A673 (cell line): ENCODE measurements at regions not wholly inside any gene's neighbourhood (a gene's known extent, or its start where the extent isn't known, plus 50 kb on each side); places are given as distances from the start of the nearest gene placed in this dataset.

Source experiments
- BruUV-seq: library from RNA; stranded (reverse); fragments of 400-500 nt; replicated peaks from 2 replicates; lab custom pipeline; 2021; lab: Mats Ljungman, UMichigan
- CTCF ChIA-PET: fragments of 300-600 bp; sonication (Branson Sonifier 250); formaldehyde crosslinking; loops from one replicate; lab custom pipeline; 2022; ENCODE audit warnings: antibody characterized with exemption; lab: Charles Lee
- POLR2A ChIA-PET: fragments of 300-600 bp; sonication (Branson Sonifier 250); formaldehyde crosslinking; loops from one replicate; lab custom pipeline; 2022; ENCODE audit warnings: antibody characterized with exemption; ENCODE audit not compliant: low non-redundant PET; lab: Charles Lee
- DNase-seq: peaks from one replicate; pipeline ENCODE4 v3.0.0-alpha.2; 2015; ENCODE audit warnings: low spot score
- H3K27ac ChIP-seq: fragments of 200-600 bp; sonication (generic); 2 replicates; pipeline ENCODE4 v1.5.1; 2016; ENCODE audit warnings: mixed run types, low read depth, mild to moderate bottlenecking, mixed read lengths, antibody characterized with exemption, low read length; ENCODE audit not compliant: poor library complexity, severe bottlenecking
- H3K27me3 ChIP-seq: fragments of 200-600 bp; sonication (generic); replicated peaks from 2 replicates; pipeline ENCODE4 v1.6.1; 2017; ENCODE audit warnings: mixed run types, low read depth, mild to moderate bottlenecking, mixed read lengths, antibody characterized with exemption, low read length; ENCODE audit not compliant: insufficient read depth, poor library complexity
- H3K36me3 ChIP-seq: fragments of 200-600 bp; sonication (generic); 2 replicates; pipeline ENCODE4 v1.6.1; 2016; ENCODE audit warnings: mixed run types, mild to moderate bottlenecking, mixed read lengths, antibody characterized with exemption, low read length; ENCODE audit not compliant: insufficient read depth, poor library complexity, severe bottlenecking
- H3K4me1 ChIP-seq: fragments of 200-600 bp; sonication (generic); 2 replicates; pipeline ENCODE4 v1.6.1; 2017; ENCODE audit warnings: mixed run types, mild to moderate bottlenecking, mixed read lengths, antibody characterized with exemption, low read length; ENCODE audit not compliant: insufficient read depth, poor library complexity, severe bottlenecking
- H3K4me3 ChIP-seq: fragments of 200-600 bp; sonication (generic); 2 replicates; pipeline ENCODE4 v1.5.1; 2016; ENCODE audit warnings: low read depth, mixed run types, mild to moderate bottlenecking, mixed read lengths, low read length; ENCODE audit not compliant: poor library complexity, severe bottlenecking
- H3K9me3 ChIP-seq: fragments of 200-600 bp; sonication (generic); 2 replicates; pipeline ENCODE4 v1.6.1; 2016; ENCODE audit warnings: mixed run types, low read depth, mild to moderate bottlenecking, mixed read lengths, antibody characterized with exemption, low read length; ENCODE audit not compliant: poor library complexity, severe bottlenecking
- CTCF ChIP-seq: fragments of 300-800, 200-600 bp; sonication (generic); conservative IDR thresholded peaks from 2 replicates; pipeline ENCODE4 v1.5.1; 2017; ENCODE audit warnings: low read depth, mild to moderate bottlenecking, antibody characterized with exemption, low read length, moderate library complexity, mixed read lengths
- EZH2 ChIP-seq: fragments of 200-600 bp; sonication (generic); IDR thresholded peaks from 2 replicates; pipeline ENCODE4 v1.6.1; 2017; ENCODE audit warnings: borderline replicate concordance, low read depth, mild to moderate bottlenecking, mixed read lengths, antibody characterized with exemption, low read length; ENCODE audit not compliant: poor library complexity, severe bottlenecking
- intact Hi-C: fragments of 100-400 bp; cut with micrococcal nuclease; formaldehyde crosslinking; loops from one replicate; pipeline ENCODE4 v1.10.0; 2022; ENCODE audit not compliant: unreplicated experiment

- intact Hi-C loops = no loop called here
- Histone ChIP-seq H3K4me1 (peaks cover 15% of the 10 kb centered on the region), H3K36me3 (no peaks in the 10 kb centered on the region), H3K27ac (no peak overlapping the region), H3K27me3 (peaks cover 17% of the 10 kb centered on the region), H3K4me3 (no peak overlapping the region), H3K9me3 (no peaks in the 10 kb centered on the region)
- BruUV-seq = no TSS peak
- ChIA-PET CTCF (interaction anchor here (0.6 kb wide), 1 partner anchor 167 kb away, joined by 5 read pairs; no protein-coding TSS in a partner anchor), POLR2A (no interaction called here)
- peak; percentile 86 for DNase-seq
- TF ChIP-seq CTCF = no peak
- no peak for TF ChIP-seq EZH2
Measured at GRCh38 chr20:39270837-39271604, 308.9 kb downstream of the DHX35 start.

GRCh38 chr20:39269493-39270217, 307.5 kb downstream of the DHX35 start:
- Histone ChIP-seq H3K4me3 (no peak overlapping the region), H3K4me1 (peaks cover 15% of the 10 kb centered on the region), H3K36me3 (no peaks in the 10 kb centered on the region), H3K9me3 (no peaks in the 10 kb centered on the region), H3K27me3 (peaks cover 3% of the 10 kb centered on the region), H3K27ac (no peak overlapping the region)
- ChIA-PET POLR2A (no interaction called here), CTCF (interaction anchor here (0.6 kb wide), 1 partner anchor 39 kb away, joined by 5 read pairs; no protein-coding TSS in a partner anchor)
- DNase-seq = no peak
- no TSS peak for BruUV-seq
- intact Hi-C loops = loop anchor here (1.0 to 10.0 kb wide), 5 partner anchors 160 to 1693 kb away; partner anchors contain the start of gene MAFB
- TF ChIP-seq CTCF (no peak), EZH2 (no peak)

GRCh38 chr20:39268981-39269461, 306.9 kb downstream of the DHX35 start:
- CTCF ChIA-PET = interaction anchor here (0.5 to 0.6 kb wide), 2 partner anchors 39 to 605 kb away, joined by 3 to 5 read pairs; no protein-coding TSS in a partner anchor
- POLR2A ChIA-PET = no interaction called here

More at GRCh38 chr20:39268981-39269461, 306.9 kb downstream of the DHX35 start:
- TF ChIP-seq CTCF (peak; percentile 94), EZH2 (no peak)
- intact Hi-C loops = loop anchor here (1.0 to 10.0 kb wide), 5 partner anchors 160 to 1693 kb away; partner anchors contain the start of gene MAFB
- Histone ChIP-seq H3K9me3 (no peaks in the 10 kb centered on the region), H3K27me3 (no peaks in the 10 kb centered on the region), H3K27ac (no peak overlapping the region), H3K4me3 (no peak overlapping the region), H3K4me1 (peaks cover 15% of the 10 kb centered on the region), H3K36me3 (no peaks in the 10 kb centered on the region)
- peak; percentile 63 for DNase-seq
- BruUV-seq = no TSS peak
